Caco-2 (cell line): ENCODE measurements at regions not wholly inside any gene's neighbourhood (a gene's known extent, or its start where the extent isn't known, plus 50 kb on each side); places are given as distances from the start of the nearest gene placed in this dataset.
"Not testable (repeated sequence)": the region's sequence is repeated elsewhere in the genome, so short reads cannot be mapped to it uniquely, and the experiment has no call there.

ENCODE experiments used
- BruUV-seq: library from RNA; stranded (reverse); fragments of 400-500 nt; replicated peaks from 2 replicates; lab custom pipeline; 2021; lab: Mats Ljungman, UMichigan
- CTCF ChIA-PET: fragments of 300-600 bp; sonication (Branson Sonifier 250); formaldehyde crosslinking; loops from one replicate; lab custom pipeline; 2022; ENCODE audit warnings: antibody characterized with exemption; lab: Charles Lee
- POLR2A ChIA-PET: fragments of 300-600 bp; sonication (Branson Sonifier 250); formaldehyde crosslinking; loops from one replicate; lab custom pipeline; 2022; ENCODE audit warnings: antibody characterized with exemption; lab: Charles Lee
- DNase-seq, 2 experiments: peaks; one replicate each; pipeline versions ENCODE4 v3.0.0 to v3.0.0-alpha.2; 2020 to 2022
- H3K27me3 ChIP-seq: replicated peaks from 2 replicates; pipeline ENCODE4 v1.6.0; 2011; ENCODE audit warnings: low read length; ENCODE audit not compliant: control insufficient read depth, insufficient read depth
- H3K36me3 ChIP-seq: 2 replicates; pipeline ENCODE4 v1.5.1; 2011; ENCODE audit warnings: low read length; ENCODE audit not compliant: control insufficient read depth, insufficient read depth
- H3K4me1 ChIP-seq: fragments of 250-450 bp; sonication (Bioruptor Pico); 2 replicates; pipeline ENCODE4 v1.5.1; 2020; ENCODE audit warnings: mild to moderate bottlenecking
- H3K4me3 ChIP-seq: 2 replicates; pipeline ENCODE4 v1.5.1; 2011; ENCODE audit warnings: low read depth, mild to moderate bottlenecking, control low read depth, low read length
- H3K9me3 ChIP-seq: fragments of 250-450 bp; sonication (Bioruptor Pico); 2 replicates; pipeline ENCODE4 v1.5.1; 2020; ENCODE audit warnings: mild to moderate bottlenecking, moderate library complexity
- H3K27ac Mint-ChIP-seq: one replicate; pipeline ENCODE4 v1.8.0; 2022; ENCODE audit warnings: mixed read lengths; ENCODE audit not compliant: unreplicated experiment
- H3K27me3 Mint-ChIP-seq: one replicate; pipeline ENCODE4 v1.8.0; 2022; ENCODE audit warnings: mixed read lengths; ENCODE audit not compliant: insufficient read depth, unreplicated experiment
- H3K36me3 Mint-ChIP-seq: one replicate; pipeline ENCODE4 v1.8.0; 2022; ENCODE audit warnings: mild to moderate bottlenecking, mixed read lengths; ENCODE audit not compliant: insufficient read depth, unreplicated experiment
- H3K4me1 Mint-ChIP-seq: one replicate; pipeline ENCODE4 v1.8.0; 2022; ENCODE audit warnings: low read depth, mixed read lengths; ENCODE audit not compliant: unreplicated experiment
- H3K4me3 Mint-ChIP-seq: one replicate; pipeline ENCODE4 v1.8.0; 2022; ENCODE audit warnings: mild to moderate bottlenecking, moderate library complexity, mixed read lengths; ENCODE audit not compliant: unreplicated experiment
- H3K9me3 Mint-ChIP-seq: one replicate; pipeline ENCODE4 v1.8.0; 2022; ENCODE audit warnings: mixed read lengths; ENCODE audit not compliant: unreplicated experiment
- intact Hi-C: fragments of 100-400 bp; cut with micrococcal nuclease; formaldehyde crosslinking; loops from one replicate; pipeline ENCODE4 v1.10.0; 2022; ENCODE audit not compliant: unreplicated experiment

- POLR2A ChIA-PET, H3K4me1 ChIP-seq, H3K9me3 ChIP-seq, H3K36me3 Mint-ChIP-seq, H3K36me3 ChIP-seq, CTCF ChIA-PET, H3K4me3 ChIP-seq, H3K9me3 Mint-ChIP-seq, H3K27ac Mint-ChIP-seq, H3K4me1 Mint-ChIP-seq, H3K27me3 ChIP-seq, intact Hi-C loops, H3K27me3 Mint-ChIP-seq, DNase-seq, BruUV-seq, H3K4me3 Mint-ChIP-seq: not testable (repeated sequence)
Measured at GRCh38 chr1:85520826-85521820, 56.2 kb upstream of the DDAH1 start.

DNA sequence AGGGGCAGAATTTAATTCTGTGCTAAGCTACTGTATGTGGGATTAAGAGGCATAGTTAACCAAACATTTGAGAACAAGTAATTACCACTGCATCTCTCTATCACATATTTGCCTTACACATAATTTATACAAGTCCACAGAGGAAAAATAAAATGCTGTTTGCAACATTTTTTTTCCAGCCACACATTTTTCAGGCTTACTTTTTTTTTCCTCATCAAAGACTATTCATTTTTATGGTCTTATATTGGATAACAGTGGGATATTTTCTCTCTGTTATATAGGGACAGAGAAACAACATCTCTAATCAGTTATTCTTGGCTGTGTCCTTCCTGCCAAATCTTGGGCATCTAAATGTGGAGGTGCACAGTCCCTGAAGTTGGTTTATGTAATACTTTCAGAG lies 57.5 kb upstream of the DDAH1 start:
- POLR2A ChIA-PET, H3K4me1 Mint-ChIP-seq, H3K9me3 Mint-ChIP-seq, DNase-seq, H3K36me3 Mint-ChIP-seq, H3K27ac Mint-ChIP-seq, H3K9me3 ChIP-seq, H3K4me3 Mint-ChIP-seq, intact Hi-C loops, H3K27me3 ChIP-seq, H3K36me3 ChIP-seq, H3K4me1 ChIP-seq, BruUV-seq, H3K4me3 ChIP-seq, H3K27me3 Mint-ChIP-seq, CTCF ChIA-PET: not testable (repeated sequence)

GRCh38 chr1:85523061-85523460 lies 57.5 kb upstream of the CCN1 start:
- H3K36me3 Mint-ChIP-seq, CTCF ChIA-PET, H3K4me1 Mint-ChIP-seq, H3K4me3 ChIP-seq, H3K4me3 Mint-ChIP-seq, H3K27me3 ChIP-seq, POLR2A ChIA-PET, DNase-seq, BruUV-seq, H3K27ac Mint-ChIP-seq, H3K9me3 Mint-ChIP-seq, H3K27me3 Mint-ChIP-seq, H3K36me3 ChIP-seq, H3K4me1 ChIP-seq, intact Hi-C loops, H3K9me3 ChIP-seq: not testable (repeated sequence)

DNA sequence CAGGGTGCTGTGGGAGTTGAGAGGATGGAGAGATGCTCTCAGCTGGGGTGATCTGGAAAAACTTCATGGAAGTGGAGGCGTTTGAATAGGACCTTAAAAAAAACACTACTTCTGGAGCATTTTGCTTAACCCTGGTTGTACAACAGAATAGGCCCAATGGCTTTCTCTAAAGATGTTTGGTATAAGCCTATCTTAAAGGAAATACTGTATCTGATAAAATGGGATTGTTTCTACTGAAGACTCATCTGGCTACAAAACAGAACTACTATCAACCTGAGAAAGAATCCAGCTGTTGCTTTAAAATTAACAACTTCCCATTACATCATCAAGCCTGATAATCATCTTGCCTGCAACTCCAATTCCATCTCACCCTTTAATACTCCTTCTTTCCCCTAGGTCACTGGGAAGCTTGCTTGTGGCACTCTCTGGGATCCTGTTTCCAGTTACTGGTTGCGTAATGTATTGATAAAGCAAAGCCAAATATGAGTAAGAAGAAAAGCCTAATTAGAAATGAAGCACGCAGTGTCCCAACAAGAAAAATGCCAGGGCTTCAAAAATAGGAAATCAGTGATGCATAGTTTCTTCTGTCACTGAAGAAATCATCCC lies 56.2 kb upstream of the CCN1 start:
- H3K9me3 Mint-ChIP-seq, H3K4me1 Mint-ChIP-seq, H3K4me1 ChIP-seq, H3K36me3 Mint-ChIP-seq, H3K4me3 Mint-ChIP-seq, H3K27me3 Mint-ChIP-seq, H3K27me3 ChIP-seq, intact Hi-C loops, POLR2A ChIA-PET, H3K9me3 ChIP-seq, H3K4me3 ChIP-seq, H3K27ac Mint-ChIP-seq, CTCF ChIA-PET, DNase-seq, BruUV-seq, H3K36me3 ChIP-seq: not testable (repeated sequence)

DNA sequence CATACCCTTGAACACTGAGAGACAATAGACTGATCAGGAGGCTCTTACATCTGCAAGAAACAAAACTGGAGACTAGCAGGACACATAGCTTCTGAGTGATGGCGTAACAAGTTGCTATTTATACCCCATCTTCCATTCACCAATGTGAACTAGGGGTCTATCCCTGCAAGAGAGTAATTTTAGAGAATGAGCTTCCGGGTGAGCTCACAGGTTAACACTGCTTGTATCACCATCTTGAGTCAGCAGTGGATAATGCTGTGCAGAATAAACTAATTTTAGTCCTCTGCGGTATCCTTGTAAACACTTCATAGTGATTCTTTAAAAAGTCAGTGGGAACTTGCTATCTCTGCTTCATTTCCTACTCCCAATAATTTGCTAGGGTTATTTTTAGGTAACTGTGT lies 55.0 kb upstream of the CCN1 start:
- H3K4me1 Mint-ChIP-seq, H3K27me3 Mint-ChIP-seq, H3K36me3 ChIP-seq, H3K27me3 ChIP-seq, H3K9me3 Mint-ChIP-seq, H3K9me3 ChIP-seq, H3K27ac Mint-ChIP-seq, H3K4me3 ChIP-seq, BruUV-seq, DNase-seq, H3K4me1 ChIP-seq, H3K4me3 Mint-ChIP-seq, CTCF ChIA-PET, POLR2A ChIA-PET, H3K36me3 Mint-ChIP-seq, intact Hi-C loops: not testable (repeated sequence)

DNA sequence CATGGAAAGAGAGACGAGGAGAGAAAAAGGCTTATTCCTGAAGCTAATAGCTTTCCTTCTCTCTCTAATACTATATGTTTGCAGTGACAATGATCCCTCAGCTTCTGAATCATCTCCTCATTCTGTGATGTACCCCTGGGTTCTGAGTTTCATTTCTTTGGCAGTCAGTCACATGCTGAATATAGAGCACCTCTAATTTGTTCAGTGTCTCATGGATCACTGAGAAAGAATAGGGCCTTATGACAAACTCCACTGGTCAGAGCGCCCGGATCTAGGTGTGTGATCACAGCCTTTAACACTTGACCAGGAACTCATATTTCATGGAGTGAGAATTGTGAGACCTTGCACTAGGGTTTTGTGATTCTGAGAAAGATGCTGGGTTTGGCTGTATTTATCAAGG lies 54.3 kb upstream of the CCN1 start:
- CTCF ChIA-PET, H3K36me3 Mint-ChIP-seq, intact Hi-C loops, H3K4me1 ChIP-seq, H3K9me3 Mint-ChIP-seq, H3K27me3 Mint-ChIP-seq, POLR2A ChIA-PET, H3K27ac Mint-ChIP-seq, BruUV-seq, H3K4me3 ChIP-seq, H3K36me3 ChIP-seq, H3K4me1 Mint-ChIP-seq, H3K9me3 ChIP-seq, DNase-seq, H3K27me3 ChIP-seq, H3K4me3 Mint-ChIP-seq: not testable (repeated sequence)

- peak overlapping the region; percentile 34 for H3K4me3 Mint-ChIP-seq
- CTCF ChIA-PET, H3K4me1 Mint-ChIP-seq, H3K27me3 ChIP-seq, H3K4me1 ChIP-seq, H3K4me3 ChIP-seq, H3K36me3 Mint-ChIP-seq, H3K9me3 Mint-ChIP-seq, intact Hi-C loops, H3K36me3 ChIP-seq, POLR2A ChIA-PET, H3K27me3 Mint-ChIP-seq, H3K9me3 ChIP-seq, BruUV-seq: not testable (repeated sequence)
- H3K27ac Mint-ChIP-seq, result peak overlapping the region; percentile 87
- peak; percentile 46 to 55 for DNase-seq
Measured at GRCh38 chr1:85527145-85527544, 53.4 kb upstream of the CCN1 start.
